Ishikawa (cell line): ENCODE measurements at regions not wholly inside any gene's neighbourhood (a gene's known extent, or its start where the extent isn't known, plus 50 kb on each side); places are given as distances from the start of the nearest gene placed in this dataset.

Experiments used
- CEBPB ChIP-seq: IDR thresholded peaks from 2 replicates; pipeline ENCODE4 v1.6.1; 2012
- CREB1 ChIP-seq: IDR thresholded peaks from 2 replicates; pipeline ENCODE4 v1.6.1; 2012; ENCODE audit warnings: low read depth
- EGR1 ChIP-seq: IDR thresholded peaks from 2 replicates; pipeline ENCODE4 v1.6.1; 2012
- EP300 ChIP-seq: IDR thresholded peaks from 2 replicates; pipeline ENCODE4 v1.6.1; 2012; ENCODE audit warnings: borderline replicate concordance
- FOXM1 ChIP-seq: IDR thresholded peaks from 2 replicates; pipeline ENCODE4 v1.6.1; 2012; ENCODE audit warnings: low read depth, borderline replicate concordance
- MAX ChIP-seq: IDR thresholded peaks from 2 replicates; pipeline ENCODE4 v1.6.1; 2012
- NFIC ChIP-seq: IDR thresholded peaks from 2 replicates; pipeline ENCODE4 v1.6.1; 2012
- RAD21 ChIP-seq: IDR thresholded peaks from 2 replicates; pipeline ENCODE4 v1.6.1; 2012; ENCODE audit warnings: low read depth
- REST ChIP-seq: IDR thresholded peaks from 2 replicates; pipeline ENCODE4 v1.6.1; 2012; ENCODE audit warnings: low read depth, mild to moderate bottlenecking
- TAF1 ChIP-seq: IDR thresholded peaks from 2 replicates; pipeline ENCODE4 v1.6.1; 2012; ENCODE audit warnings: low read depth, mild to moderate bottlenecking
- TCF12 ChIP-seq: IDR thresholded peaks from 2 replicates; pipeline ENCODE4 v1.6.1; 2012; ENCODE audit warnings: low read depth
- TEAD4 ChIP-seq: IDR thresholded peaks from 2 replicates; pipeline ENCODE4 v1.6.1; 2012
- USF1 ChIP-seq: IDR thresholded peaks from 2 replicates; pipeline ENCODE4 v1.6.1; 2012
- YY1 ChIP-seq: IDR thresholded peaks from 2 replicates; pipeline ENCODE4 v1.6.1; 2012; ENCODE audit warnings: low read depth
- ZBTB7A ChIP-seq: IDR thresholded peaks from 2 replicates; pipeline ENCODE4 v1.6.1; 2012; ENCODE audit warnings: low read depth

- no peak for TF ChIP-seq FOXM1
- TF ChIP-seq CEBPB: no peak
- TF ChIP-seq TEAD4: no peak
- no peak for TF ChIP-seq EP300
- TF ChIP-seq CREB1: no peak
- no peak for TF ChIP-seq USF1
- TF ChIP-seq EGR1: no peak
Observed at GRCh38 chr6:166824146-166824879, 132.0 kb downstream of the RNASET2 start.

GRCh38 chr6:166822609-166823008, 133.7 kb downstream of the RNASET2 start:
- TF ChIP-seq EP300: no peak
- no peak for TF ChIP-seq USF1
- TF ChIP-seq TCF12: no peak

- no peak for TF ChIP-seq EP300
- no peak for TF ChIP-seq TEAD4
- TF ChIP-seq EGR1: no peak
- no peak for TF ChIP-seq CREB1
- TF ChIP-seq REST: no peak
- no peak for TF ChIP-seq TAF1
- TF ChIP-seq MAX: no peak
- TF ChIP-seq CEBPB: no peak
- no peak for TF ChIP-seq ZBTB7A
- TF ChIP-seq FOXM1: no peak
- no peak for TF ChIP-seq USF1
- TF ChIP-seq NFIC: no peak
- no peak for TF ChIP-seq RAD21
- no peak for TF ChIP-seq YY1
- no peak for TF ChIP-seq TCF12
Observed at GRCh38 chr6:166820483-166820882, 135.9 kb downstream of the RNASET2 start.

- TF ChIP-seq TCF12 (no peak), REST (no peak), ZBTB7A (no peak), FOXM1 (no peak), USF1 (no peak), NFIC (no peak), EGR1 (no peak), TAF1 (no peak), MAX (no peak), EP300 (no peak), RAD21 (no peak)
Observed at GRCh38 chr6:166820070-166820469, 136.3 kb downstream of the RNASET2 start.

GRCh38 chr6:166815629-166816028, 140.7 kb downstream of the RNASET2 start:
- TF ChIP-seq NFIC (no peak), TCF12 (no peak), REST (peak; percentile 90)
